Parathyroid adenoma (tissue), 2 donors: ENCODE measurements at regions not wholly inside any gene's neighbourhood (a gene's known extent, or its start where the extent isn't known, plus 50 kb on each side); places are given as distances from the start of the nearest gene placed in this dataset.

Experiments
- H2AFZ ChIP-seq: fragments of 300-600 bp; sonication (generic); one replicate; pipeline ENCODE4 v1.7.0; 2017; ENCODE audit warnings: antibody characterized with exemption, mild to moderate bottlenecking
- H3K27ac ChIP-seq: fragments of 300-600 bp; sonication (generic); one replicate; pipeline ENCODE4 v1.7.0; 2017
- H3K27me3 ChIP-seq: fragments of 300-600 bp; sonication (generic); one replicate; pipeline ENCODE4 v1.7.0; 2017; ENCODE audit warnings: low read length; ENCODE audit not compliant: control insufficient read depth, insufficient read depth
- H3K36me3 ChIP-seq: fragments of 300-600 bp; sonication (generic); one replicate; pipeline ENCODE4 v1.7.0; 2017; ENCODE audit warnings: low read length; ENCODE audit not compliant: control insufficient read depth, insufficient read depth
- H3K4me1 ChIP-seq: fragments of 300-600 bp; sonication (generic); one replicate; pipeline ENCODE4 v1.7.0; 2017; ENCODE audit warnings: control low read depth
- H3K4me2 ChIP-seq: fragments of 300-600 bp; sonication (generic); one replicate; pipeline ENCODE4 v1.7.0; 2017; ENCODE audit warnings: low read length
- H3K4me3 ChIP-seq: fragments of 300-600 bp; sonication (generic); one replicate; pipeline ENCODE4 v1.7.0; 2017; ENCODE audit warnings: low read depth, low read length
- H3K79me2 ChIP-seq: fragments of 300-600 bp; sonication (generic); one replicate; pipeline ENCODE4 v1.7.0; 2017; ENCODE audit warnings: control low read depth
- H3K9ac ChIP-seq: fragments of 300-600 bp; sonication (generic); one replicate; pipeline ENCODE4 v1.7.0; 2017; ENCODE audit warnings: mild to moderate bottlenecking
- H3K9me3 ChIP-seq: fragments of 300-600 bp; sonication (generic); one replicate; pipeline ENCODE4 v1.7.0; 2017; ENCODE audit warnings: low read length; ENCODE audit not compliant: control insufficient read depth
- CTCF ChIP-seq: fragments of 300-600 bp; sonication (generic); IDR thresholded peaks from one replicate; pipeline ENCODE4 v1.7.0; 2017; ENCODE audit warnings: antibody characterized with exemption, mild to moderate bottlenecking
- donor health status: primary hyperparathyroidism.

DNA sequence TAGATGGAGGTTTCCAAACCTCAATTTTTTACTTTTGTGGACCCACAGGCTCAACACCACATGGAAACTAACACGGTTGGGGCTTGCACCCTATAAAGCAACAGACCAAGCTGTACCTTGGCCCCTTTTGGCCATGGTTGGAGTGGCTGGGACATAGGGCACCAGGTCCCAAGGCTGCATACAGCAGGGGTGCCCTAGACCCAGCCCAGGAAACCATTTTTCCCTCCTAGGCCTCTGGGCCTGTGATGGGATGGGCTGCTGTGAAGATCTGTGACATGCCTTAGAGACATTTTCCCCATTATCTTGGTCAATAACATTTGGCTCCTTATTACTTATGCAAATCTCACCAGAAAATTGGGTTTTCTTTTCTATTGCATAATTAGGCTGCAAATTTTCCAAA lies 337.0 kb upstream of the CADM2 start:
- Histone ChIP-seq H3K4me2 (no peak overlapping the region), H3K79me2 (no peaks in the 10 kb centered on the region), H3K4me1 (no peaks in the 10 kb centered on the region), H3K36me3 (no peaks in the 10 kb centered on the region), H2AFZ (no peak overlapping the region), H3K4me3 (no peak overlapping the region), H3K27ac (no peak overlapping the region), H3K27me3 (no peaks in the 10 kb centered on the region), H3K9ac (no peak overlapping the region), H3K9me3 (peaks cover 4% of the 10 kb centered on the region)
- TF ChIP-seq CTCF, result no peak

GRCh38 chr3:84634668-84635067 lies 324.1 kb upstream of the CADM2 start:
- no peaks in the 10 kb centered on the region for H3K27me3 ChIP-seq
- no peak overlapping the region for H2AFZ ChIP-seq
- TF ChIP-seq CTCF, result no peak
- H3K36me3 ChIP-seq, result no peaks in the 10 kb centered on the region
- H3K4me2 ChIP-seq, result no peak overlapping the region
- no peaks in the 10 kb centered on the region for H3K4me1 ChIP-seq
- H3K4me3 ChIP-seq, result no peak overlapping the region
- H3K9ac ChIP-seq, result no peak overlapping the region
- no peaks in the 10 kb centered on the region for H3K79me2 ChIP-seq
- no peaks in the 10 kb centered on the region for H3K9me3 ChIP-seq
- no peak overlapping the region for H3K27ac ChIP-seq

DNA sequence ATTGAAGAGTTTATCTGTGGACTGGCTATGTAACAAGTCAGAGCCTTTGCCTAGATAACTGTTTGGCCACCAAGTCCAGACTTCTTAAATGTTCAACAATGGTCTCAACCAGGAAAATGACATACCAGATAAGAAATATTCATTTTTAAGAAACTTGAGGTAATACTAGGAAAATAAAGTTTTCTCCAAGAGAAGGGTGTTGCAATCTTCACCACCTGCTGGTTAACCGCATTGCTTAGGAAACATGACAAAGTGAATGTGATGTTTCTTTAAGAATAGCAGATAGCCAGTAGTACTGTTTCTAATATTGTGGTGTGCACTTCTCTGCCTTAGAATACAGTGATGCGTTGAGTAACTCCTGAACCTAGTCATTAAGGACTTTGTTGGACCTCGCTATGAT lies 321.5 kb upstream of the CADM2 start:
- H3K4me2 ChIP-seq, result no peak overlapping the region
- H3K4me1 ChIP-seq, result no peaks in the 10 kb centered on the region
- no peak for TF ChIP-seq CTCF
- no peaks in the 10 kb centered on the region for H3K79me2 ChIP-seq
- H3K36me3 ChIP-seq, result no peaks in the 10 kb centered on the region
- H3K9me3 ChIP-seq, result no peaks in the 10 kb centered on the region
- no peak overlapping the region for H3K9ac ChIP-seq
- no peaks in the 10 kb centered on the region for H3K27me3 ChIP-seq
- H3K4me3 ChIP-seq, result no peak overlapping the region
- no peak overlapping the region for H3K27ac ChIP-seq
- no peak overlapping the region for H2AFZ ChIP-seq

DNA sequence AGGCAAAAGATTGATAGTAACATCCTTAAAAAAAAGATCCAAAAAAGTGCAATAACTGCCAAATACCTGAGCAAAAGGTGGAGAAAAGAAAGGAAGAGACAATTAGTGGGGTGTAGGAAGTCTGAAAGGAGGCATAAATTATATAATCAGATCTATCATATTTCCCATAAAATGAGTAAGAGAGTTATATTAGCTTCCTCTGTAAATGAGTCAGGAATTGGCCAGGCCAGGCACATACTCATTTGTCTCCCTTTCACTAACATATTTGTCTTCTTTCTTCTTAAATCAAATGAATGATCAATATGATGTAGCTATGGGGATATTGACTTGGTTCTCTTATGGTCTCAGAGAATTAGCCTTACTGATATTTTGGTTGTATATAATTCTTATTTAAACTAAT lies 292.3 kb upstream of the CADM2 start:
- Histone ChIP-seq H3K79me2 (no peaks in the 10 kb centered on the region), H3K4me2 (no peak overlapping the region), H2AFZ (no peak overlapping the region), H3K36me3 (no peaks in the 10 kb centered on the region), H3K4me1 (no peaks in the 10 kb centered on the region), H3K4me3 (no peak overlapping the region), H3K27me3 (no peaks in the 10 kb centered on the region), H3K9ac (no peak overlapping the region), H3K9me3 (no peaks in the 10 kb centered on the region), H3K27ac (no peak overlapping the region)
- TF ChIP-seq CTCF, result no peak

DNA sequence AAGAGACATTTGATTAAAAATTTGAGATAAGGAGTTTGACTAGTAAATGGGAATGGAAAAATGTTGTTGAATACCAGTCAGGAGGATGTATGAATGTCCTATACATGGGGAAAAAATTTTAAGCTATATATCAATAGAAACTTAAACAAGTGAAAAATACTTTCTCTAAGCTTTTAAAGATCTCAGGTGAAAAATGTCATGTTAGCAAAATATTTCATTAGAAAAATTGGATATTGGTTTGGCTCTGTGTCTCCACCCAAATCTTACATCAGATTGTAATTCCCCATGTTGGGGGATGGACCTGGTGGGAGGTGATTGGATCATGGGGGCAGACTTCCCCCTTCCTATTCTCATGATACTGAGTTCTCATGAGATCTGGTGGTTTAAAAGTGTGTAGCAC lies 279.6 kb upstream of the CADM2 start:
- no peak overlapping the region for H3K4me3 ChIP-seq
- H3K36me3 ChIP-seq, result no peaks in the 10 kb centered on the region
- no peak overlapping the region for H2AFZ ChIP-seq
- TF ChIP-seq CTCF, result no peak
- no peaks in the 10 kb centered on the region for H3K9me3 ChIP-seq
- H3K27ac ChIP-seq, result no peak overlapping the region
- H3K79me2 ChIP-seq, result no peaks in the 10 kb centered on the region
- H3K4me2 ChIP-seq, result no peak overlapping the region
- H3K27me3 ChIP-seq, result no peaks in the 10 kb centered on the region
- H3K9ac ChIP-seq, result no peak overlapping the region
- no peaks in the 10 kb centered on the region for H3K4me1 ChIP-seq
